Fibroblast of peridontal ligament (primary cell): ENCODE measurements at regions not wholly inside any gene's neighbourhood (a gene's known extent, or its start where the extent isn't known, plus 50 kb on each side); places are given as distances from the start of the nearest gene placed in this dataset.

Source experiments
- DNase-seq: peaks from one replicate; pipeline ENCODE4 v3.0.0-alpha.2; 2010; ENCODE audit errors: extremely low read depth

DNA sequence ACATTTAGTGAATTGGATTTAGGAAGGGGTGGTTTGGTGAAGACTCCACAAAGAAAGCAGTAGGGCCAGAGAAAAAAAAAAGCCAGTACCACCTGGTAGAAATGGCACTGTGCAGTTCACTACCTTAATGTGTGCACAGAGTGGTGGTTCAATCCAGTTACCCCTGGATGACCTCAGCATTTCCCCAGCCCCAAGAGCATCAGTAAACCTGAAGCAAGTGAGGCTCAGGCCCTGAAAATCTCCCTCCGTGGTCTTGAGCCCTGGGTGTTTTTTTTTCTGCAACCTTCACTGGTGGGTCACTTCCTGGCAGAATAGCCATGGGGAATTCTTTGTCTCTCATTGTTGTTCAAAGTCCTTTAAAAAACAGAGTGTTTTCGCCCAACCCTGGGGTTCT lies 202.9 kb downstream of the GADD45G start:
- DNase-seq: no peak

DNA sequence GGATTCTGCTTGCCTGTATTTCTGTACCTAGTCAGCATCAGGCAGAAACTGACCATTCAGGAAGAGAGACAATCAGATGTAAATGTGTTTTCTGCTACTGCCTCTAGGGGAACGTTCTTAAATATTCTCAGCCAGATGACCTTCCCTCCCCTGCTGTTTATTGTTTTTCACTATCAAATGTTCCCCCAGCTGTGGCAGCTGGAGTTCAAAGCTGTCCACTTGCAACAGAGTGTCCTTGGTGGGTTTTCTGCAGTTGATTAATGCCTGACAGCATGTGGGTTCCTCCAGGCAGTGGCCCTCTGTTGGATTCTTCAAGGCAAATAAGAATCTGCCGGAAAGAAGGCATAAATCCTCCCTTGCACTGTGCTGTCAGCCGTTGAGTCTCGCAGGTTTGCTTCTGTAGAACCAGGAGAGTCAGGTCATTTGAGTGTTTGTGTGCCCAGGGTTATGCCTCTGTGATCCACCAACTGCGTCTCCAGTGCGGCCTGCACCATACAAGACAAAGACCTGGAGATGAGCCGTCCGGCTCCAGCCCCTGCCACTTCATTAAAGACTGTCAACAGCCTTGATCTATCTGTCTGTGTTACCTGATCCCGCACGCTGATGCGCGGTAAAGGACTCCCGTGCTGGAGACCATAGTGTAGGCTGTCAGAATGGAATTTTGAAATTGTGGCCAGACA lies 203.4 kb downstream of the GADD45G start:
- DNase-seq: no peak

DNA sequence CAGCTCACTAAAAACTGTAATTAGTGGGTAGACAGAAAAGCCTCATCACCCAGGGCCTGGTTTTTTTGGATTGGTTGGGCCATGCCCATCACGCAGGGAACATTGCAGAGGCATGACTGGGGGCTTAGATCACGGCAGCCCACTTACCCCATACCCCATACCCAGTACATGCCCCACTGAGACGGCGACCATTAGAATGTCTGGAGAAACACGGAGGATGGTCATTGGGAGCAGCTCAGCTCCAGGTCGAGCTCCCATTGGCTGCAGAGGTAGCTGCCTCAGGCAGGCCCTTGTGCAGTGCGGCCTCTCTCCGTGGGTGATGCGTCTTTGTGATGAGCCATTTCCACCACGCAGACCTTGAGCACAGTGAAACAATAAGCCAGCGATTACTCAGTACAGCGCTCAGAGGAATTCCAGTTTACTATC lies 204.0 kb downstream of the GADD45G start:
- no peak for DNase-seq

DNA sequence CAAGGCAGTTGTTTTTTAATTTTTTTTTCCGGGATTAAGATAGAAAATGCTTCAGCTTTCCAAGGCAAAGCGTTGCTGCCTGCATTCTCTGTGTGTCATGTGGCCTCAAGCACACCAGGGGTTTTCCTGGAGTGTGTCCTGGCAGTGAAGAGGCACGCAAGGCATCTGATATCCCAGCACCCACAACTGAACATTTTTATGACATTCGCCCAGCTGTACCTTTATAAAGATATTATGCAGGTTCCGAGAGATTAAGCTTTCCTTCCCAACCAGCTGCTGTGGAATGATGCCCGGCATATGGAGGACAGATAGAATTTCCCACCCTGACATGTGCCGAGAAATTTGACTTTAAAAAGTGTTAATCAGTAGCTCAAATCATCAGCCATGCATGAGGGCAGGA lies 205.6 kb downstream of the GADD45G start:
- no peak for DNase-seq

DNA sequence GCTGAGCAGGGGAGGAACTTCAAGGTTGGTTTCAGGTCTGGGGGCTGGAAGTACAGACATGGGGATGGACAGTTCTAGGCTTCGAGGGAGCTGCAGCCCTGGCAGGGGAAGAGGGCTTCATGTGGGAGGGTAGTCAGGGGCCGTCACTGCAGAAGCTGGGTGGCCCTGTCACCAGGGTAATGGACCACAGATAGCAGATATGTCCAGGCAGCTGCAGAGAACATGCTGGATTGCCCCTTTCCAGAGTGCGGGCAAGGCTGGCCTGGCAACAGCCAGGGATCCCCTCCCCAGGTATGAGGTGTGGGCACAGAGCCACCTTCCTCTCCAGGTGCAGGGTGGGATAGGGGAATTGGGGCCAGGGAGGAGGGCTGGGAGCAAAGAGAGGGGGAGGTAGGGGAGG lies 206.5 kb downstream of the GADD45G start:
- no peak for DNase-seq

DNA sequence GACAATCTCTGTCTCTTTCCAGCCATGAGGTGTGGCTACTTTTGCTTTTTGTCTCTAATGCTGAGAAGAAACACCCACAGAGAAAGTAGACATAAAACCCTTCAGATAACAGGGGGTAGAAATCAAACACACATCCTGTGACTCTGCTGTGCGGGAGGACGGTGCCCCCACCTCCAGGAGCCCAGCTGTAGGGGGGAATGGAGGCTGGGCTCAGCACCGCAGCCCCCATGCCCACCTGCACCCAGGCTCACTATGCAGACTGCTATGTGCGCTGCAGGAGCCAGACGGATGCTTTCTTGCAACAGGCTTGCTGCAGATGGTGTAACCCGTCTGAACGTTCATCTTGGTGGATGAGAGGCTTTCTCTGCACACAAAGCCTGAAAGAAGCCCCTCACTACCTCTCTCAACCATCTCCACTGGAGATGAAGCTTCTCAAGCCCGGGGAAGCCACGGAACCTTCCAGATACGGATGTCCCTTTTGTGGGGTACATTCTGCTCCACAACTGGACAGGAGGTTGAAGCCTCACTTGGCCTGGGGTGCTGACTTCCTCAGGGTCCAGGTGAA lies 207.2 kb downstream of the GADD45G start:
- DNase-seq: no peak

DNA sequence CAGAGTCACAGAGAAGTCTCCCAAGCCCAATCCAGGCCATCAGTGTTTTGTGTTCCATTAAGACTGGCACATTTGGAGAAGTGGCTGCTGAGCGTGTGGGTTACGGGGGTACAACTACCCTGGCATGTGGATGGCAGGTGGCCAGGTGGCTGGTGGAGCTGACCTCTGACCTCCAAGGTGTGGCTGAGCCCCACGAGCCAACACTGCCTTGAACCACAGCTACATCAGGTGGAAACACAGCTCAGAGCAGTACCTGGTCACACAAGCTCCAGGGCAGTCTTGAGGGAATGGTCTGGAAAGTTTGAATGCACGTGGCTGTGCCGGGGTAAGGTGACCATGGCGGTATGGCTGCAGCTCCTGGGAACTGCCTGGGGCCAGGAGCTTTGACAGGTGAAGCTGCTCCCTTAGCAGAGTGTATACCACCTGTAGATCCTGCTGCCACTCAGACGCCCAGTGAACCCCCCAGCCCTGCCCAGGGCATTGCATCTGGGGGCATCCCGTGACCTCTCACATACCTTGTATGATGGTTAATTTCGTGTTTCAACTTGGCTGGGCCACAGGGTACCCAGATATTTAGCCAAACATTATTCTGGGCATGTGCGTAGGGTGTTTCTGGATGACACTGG lies 207.9 kb downstream of the GADD45G start:
- no peak for DNase-seq

DNA sequence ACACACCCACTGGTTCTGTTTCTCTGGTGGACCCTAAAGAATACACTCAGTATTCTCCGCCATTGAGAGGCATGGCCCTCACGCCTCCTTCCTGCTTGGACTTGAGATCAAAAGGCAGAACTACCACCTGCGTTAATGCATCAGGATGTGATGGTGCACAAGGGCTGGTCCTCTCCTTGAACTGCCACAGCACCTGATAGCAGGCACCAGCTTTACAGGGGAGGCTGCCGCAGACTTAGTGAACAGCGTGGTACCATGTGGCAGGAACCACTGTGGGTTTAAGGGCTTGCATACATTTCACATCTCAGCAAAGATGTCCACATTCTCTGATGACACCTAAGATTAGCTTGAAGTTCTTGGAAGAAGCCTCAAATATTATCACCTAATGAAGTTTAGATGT lies 208.7 kb downstream of the GADD45G start:
- DNase-seq: no peak

DNA sequence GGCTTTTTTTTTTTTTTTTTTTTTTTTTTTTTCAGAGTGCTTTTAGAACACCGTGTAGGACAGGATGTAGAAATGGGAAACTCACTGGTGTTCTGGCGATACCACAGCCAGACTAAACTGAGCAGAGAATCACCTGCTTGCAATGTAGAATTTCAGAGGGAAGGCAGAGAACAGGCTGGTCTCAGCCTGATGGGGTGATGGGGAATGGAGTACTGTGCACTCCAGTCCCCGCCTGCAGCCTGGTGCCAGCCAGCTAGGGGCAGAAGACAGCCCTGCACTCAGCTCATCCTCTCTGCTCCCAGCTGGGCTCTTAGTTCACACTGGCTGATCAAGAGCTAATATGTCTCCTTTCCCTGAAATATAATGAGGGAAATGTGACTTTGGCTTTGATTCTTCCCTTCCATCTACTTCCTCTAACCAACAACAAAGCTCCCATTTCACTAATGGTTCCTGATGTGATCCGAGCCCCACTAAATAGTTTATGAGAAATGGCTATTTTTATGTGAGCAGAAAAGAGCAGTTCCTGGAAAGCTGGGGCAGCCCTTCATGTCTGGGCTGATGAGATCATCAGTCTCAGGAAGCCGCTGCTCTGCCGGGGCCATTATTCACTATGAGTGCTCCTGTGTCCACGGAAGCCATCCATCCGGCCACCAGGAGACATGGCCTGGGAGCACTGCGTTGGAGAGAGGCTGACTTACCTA lies 209.7 kb downstream of the GADD45G start:
- no peak for DNase-seq

DNA sequence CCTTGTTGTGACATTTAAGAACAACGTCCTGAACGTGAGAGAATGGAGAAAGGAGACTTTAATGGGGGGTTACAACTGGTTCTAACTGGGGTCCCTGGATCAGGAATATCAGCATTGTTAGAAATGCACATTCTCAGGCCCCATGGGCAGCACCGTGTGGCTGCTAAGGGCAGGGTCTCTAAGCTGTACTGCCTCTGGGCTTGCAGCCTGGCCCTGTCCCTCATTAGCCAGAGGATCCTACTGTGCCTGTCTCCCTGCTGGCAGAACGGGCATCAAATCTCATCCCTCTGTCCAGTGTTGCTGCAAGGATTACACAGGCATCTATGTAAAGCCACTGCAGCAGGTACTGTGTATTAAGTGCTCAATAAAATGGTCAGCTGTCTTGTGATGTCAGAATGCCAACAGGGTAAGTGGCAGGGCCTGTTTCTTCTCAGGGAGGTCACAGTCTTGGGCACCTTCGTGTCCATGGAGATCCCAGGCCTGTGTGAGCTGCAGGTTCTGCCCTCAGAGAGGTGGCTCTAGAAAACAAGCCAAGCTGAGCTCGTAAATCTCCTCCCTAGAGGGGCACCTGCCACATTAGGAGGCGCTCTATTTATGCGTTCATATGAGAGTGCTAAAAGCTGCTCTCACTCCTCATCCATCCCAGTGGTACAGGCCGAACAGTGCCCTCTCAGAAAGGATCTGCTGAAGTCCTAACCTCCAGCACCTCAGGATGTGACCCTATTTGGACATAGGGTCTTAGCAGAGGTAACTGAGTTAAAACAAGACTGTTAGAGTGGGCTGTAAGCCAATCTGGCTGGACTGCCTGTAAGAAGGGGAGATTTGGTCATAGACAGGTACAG lies 210.5 kb downstream of the GADD45G start:
- no peak for DNase-seq

DNA sequence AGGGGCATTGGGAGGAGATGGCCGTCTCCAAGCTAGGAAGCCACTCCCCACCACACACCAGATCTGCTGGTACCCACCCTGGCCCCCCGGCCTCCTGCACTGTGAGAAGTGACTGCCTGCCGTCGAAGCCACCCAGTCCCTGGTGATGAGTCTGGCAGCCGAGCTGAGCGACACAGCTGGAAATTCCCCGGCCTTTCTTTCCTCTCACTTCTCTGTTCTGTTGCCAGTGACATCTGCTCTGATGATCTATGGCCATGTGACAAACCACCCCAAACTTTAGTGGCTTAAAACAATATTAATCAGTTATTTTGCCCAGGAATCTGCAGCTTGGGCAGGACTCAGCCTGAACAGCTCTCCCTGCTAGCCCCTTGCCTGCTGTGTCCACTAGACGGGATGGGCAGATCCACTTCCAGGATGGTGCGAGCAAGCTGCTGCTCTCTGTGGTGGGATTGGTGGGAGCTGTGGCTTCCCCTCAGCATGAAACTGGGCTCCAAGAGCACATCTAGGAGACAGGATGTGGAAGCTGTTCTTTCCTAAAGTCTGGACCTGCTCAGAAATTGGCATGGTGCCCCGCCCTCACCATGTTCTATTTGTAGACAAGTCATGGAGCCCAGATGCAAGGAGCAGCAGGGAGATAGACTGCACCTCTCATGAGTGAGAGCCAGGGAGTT lies 211.2 kb downstream of the GADD45G start:
- no peak for DNase-seq

DNA sequence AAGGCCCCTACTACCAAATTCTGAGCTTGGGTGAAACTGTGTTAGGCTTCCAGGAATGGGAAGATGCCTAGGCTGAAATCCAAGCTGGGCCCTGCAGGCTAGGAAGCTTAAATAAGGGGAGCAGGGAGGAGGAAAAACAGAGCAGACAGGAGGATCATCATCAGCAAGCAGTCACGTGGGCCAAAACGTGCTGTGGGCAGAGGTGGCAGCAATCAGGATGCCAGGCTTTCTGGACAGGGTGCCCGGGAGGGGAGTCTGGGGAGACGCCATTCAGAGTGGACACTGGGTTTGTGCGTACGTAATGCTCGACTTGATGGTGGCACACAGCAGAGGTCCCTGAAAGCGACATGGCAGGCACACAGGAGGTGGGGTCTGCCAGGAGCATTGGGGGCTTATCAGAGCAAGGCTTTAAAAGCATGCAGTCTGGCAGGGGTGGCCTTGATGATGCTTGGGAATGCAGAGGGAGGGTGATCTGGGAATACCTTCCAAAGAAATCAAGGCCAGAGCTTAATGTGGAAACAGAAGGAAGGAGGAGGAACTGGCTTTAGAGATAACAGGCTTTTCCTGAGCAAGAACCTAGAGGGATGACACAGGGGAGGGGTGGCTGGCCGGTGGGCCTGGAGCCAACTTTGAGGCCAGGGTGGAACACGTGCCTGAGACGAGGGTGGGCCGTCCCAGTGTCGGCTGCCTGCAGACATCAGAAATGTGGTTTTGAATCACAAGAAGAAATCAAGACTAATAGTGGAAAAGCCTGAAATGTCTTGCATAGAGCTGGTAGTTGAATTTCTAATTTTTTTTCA lies 212.5 kb downstream of the GADD45G start:
- no peak for DNase-seq

DNA sequence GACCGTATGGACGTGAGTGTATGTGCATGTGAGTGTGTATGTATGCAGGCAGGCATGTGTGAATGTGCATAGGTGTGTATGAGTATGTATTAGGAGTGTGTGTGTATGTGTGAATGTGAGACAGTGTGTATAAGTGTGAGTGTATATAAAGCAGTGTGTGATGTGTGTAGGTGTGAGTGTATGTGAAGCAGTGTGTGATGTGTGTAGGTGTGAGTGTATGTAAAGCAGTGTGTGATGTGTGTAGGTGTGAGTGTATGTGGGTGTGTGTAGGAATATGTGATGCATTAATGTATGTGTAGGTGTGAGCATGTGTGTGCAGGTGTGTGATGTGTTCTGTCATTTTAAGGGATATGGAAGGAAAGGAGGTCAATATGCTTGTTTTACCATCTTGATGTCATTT lies 215.5 kb downstream of the GADD45G start:
- DNase-seq: no peak

DNA sequence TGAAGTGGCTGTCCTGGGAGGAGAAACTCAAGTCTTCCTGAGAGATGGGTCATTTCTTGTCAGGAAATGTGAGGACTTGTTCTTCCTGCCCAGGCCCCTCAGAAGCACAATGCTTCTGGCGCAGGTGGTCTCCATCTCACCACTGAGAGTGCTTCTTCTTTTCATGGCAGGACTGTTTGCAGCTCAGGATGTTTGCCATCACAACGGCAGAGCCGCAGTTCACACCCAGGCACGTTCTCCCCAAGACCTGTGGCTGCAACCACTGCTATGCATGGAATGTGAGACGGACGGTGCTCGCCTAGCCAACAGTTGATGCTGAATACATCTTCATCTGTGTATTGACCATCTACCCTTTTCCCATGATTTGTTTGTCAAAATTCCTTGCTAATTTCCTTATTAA lies 216.3 kb downstream of the GADD45G start:
- no peak for DNase-seq

DNA sequence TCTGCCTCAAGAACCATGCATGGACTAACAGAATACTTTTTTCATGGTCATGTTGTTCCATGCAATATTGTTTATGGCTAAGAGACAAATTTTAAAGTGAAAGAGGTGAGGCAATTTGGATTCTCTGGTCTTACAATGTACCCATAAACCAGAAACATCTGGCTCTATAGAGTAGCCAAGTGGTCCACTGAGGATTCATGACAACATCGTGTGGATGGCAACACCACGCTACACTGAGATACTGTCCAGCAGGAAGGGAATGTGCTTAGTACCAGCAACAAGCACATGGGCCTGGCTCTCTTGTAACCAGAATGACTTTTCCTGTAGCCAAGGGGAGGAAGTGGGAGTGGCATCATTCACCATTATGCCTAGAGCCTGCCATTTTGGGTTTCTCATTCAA lies 218.2 kb downstream of the GADD45G start:
- DNase-seq: no peak

DNA sequence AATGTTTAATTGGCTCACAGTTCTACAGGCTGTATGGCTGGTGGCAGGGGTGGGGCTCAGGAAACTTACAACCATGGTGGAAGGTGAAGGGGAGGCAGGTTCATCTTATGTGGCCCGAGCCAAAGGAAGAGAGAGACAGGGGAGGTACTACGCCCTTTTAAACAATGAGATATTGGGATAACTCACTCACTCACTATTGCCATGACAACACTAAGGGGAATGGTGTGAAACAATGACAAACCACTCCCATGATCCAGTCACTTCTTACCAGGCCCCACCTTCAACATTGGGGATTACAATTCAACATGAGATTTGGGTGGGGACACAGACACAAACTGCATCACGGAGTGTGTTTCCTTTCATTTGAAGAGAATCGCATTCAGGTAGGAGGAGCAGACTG lies 220.9 kb downstream of the GADD45G start:
- DNase-seq: no peak

DNA sequence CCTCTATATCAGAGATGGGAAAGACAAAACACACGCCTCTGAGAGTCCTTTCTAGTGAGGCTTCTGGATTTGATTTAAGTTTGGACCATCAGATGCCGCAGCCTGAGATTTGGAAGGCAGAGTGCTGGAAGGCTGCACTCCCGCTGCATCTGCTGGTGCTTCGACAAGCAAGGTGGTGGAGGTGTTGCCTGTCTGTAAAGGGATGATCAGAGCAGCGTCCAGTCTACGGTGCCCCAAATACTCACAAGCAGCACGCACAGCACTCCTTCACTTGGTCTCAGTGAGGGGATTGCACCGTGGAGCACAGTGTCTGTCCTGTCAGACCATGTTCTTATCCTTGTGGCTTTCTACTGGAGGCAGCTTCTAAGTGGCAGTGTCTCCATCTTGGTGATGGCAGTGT lies 221.4 kb downstream of the GADD45G start:
- DNase-seq: no peak

DNA sequence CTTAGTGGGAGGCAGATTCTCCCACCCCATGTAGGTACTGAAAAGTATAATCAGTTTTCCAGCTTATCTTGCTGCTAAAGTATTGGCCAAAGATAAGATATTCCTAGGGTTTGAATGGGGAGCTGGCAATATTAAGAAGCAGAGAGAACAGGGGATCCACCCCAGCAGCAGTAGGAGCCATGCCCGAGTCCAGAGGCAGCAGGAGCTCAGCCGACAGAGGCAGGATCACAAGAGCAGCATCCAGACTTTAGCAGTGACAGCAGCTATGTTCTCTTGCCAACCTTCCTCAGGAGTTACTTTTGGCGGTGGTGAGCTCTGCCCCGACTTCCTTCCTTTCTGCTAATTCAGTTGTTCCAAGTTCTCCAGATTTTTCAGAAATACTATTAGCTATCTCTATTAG lies 224.5 kb downstream of the GADD45G start:
- no peak for DNase-seq

DNA sequence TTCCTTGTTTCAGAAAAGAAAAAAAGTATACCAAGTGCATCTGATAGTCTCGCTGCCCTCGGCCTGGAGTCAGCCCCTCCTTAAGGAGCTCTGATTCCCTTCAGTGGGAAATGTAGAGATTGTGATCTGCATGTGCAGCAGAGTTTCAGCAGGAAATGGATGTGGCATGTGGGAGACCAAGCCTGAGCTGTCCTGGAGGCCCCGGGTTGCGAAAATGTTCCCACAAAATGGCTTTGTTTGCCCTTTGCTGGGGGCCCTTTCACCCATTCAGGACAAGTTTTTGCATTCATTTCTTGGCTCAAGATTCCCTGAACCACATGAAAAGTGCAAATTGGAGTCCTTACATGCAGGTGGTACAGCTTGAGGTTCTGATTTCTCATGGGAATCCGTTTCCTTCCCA lies 230.9 kb downstream of the GADD45G start:
- no peak for DNase-seq

DNA sequence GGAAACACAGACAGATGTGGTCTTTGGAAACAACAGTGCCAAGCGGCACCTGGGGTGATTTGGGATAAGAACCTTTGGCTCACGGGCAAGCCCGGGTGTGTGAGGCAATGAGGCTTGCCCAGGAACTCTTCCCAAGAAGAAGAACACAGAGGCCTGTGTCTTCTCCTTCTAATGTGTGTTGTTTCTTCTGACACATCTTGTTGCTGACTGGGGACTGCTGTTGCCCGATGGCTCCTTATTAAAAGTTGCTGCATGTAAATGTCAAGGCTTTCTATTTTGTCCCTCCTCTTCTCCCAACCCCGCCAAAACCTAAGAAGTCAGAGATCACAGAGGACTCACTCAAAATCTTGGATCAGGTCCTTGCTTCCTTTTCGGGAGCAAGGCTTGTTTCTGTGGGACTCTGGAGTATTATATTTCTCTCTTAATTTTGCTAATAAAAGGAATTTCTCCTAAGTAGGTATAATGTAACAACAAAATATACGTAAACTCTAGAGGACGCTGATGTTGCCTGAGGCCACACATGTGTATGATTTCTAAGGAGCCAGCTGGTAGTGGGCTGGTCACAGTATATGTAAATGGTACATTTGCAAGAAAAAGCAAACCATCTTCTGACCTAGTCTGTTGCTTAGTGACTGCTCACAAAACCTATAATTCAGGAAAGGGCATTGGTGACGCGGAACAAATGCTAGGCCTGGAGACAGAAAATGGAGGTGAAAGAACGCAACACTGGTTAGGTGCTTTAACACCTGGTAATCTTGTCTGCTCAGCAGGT lies 232.5 kb downstream of the GADD45G start:
- DNase-seq: no peak
